ENCODE measurements at regions not wholly inside any gene's neighbourhood (a gene's known extent, or its start where the extent isn't known, plus 50 kb on each side); places are given as distances from the start of the nearest gene placed in this dataset.

DNA sequence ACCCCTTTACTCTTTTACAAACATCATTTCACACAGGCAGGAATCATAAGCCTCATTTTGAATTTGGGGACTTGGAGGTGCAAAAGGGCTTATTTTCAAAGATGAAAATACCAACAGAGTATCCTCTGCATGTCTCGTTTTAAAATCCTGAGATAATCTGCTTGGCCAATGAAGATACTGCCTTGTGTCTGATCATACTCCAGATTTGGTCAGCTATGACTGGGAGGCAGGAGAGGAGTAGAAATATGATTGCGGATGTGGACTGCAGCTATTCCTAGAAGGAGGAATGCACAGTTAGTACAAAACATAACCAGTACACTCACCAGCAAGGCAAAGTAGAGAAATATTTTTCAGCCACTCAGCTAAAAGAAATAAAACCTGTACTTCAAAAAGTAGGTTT is 342.3 kb downstream of the RPRM start:
- Histone ChIP-seq H3K36me3 (no peaks in the 10 kb centered on the region), H3K4me3 (no peak overlapping the region), H3K27me3 (no peaks in the 10 kb centered on the region), H3K4me1 (no peaks in the 10 kb centered on the region), H3K9me3 (no peaks in the 10 kb centered on the region), H3K27ac (no peak overlapping the region)
- 52 to 55% methylated on average over 2 of the region's 2 CpGs for WGBS, 2 donors
- intact Hi-C loops (cut with DNase I): no loop called here
- DNase-seq: no peak
- TF ChIP-seq, protein P1, sequence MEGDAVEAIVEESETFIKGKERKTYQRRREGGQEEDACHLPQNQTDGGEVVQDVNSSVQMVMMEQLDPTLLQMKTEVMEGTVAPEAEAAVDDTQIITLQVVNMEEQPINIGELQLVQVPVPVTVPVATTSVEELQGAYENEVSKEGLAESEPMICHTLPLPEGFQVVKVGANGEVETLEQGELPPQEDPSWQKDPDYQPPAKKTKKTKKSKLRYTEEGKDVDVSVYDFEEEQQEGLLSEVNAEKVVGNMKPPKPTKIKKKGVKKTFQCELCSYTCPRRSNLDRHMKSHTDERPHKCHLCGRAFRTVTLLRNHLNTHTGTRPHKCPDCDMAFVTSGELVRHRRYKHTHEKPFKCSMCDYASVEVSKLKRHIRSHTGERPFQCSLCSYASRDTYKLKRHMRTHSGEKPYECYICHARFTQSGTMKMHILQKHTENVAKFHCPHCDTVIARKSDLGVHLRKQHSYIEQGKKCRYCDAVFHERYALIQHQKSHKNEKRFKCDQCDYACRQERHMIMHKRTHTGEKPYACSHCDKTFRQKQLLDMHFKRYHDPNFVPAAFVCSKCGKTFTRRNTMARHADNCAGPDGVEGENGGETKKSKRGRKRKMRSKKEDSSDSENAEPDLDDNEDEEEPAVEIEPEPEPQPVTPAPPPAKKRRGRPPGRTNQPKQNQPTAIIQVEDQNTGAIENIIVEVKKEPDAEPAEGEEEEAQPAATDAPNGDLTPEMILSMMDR (IDR thresholded peaks at IDR 0.05): no peak
- no peak for TF ChIP-seq POLR2A (IDR thresholded peaks at IDR 0.05)

DNA sequence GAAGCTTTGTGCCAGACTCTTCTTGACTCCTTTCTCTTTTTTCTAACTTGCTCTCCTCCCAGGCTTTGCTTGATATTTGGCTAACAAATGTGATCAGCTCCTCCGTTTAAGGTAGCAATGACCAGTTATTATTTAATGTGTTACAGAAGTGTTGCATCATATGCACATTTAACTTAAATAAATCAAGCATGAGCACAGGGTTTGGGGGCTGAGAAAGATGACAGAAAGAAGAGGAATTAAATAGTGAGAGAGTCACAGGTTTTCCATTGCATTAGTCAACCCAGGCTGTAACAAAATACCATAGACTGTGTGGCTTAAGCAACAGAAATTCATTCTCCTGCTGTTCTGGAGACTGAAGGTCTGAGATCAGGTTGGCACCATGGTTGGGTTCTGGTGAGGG is 343.8 kb downstream of the RPRM start:
- H3K4me3 ChIP-seq: no peak overlapping the region
- DNase-seq: no peak
- H3K9me3 ChIP-seq: no peaks in the 10 kb centered on the region
- no peak overlapping the region for H3K27ac ChIP-seq
- WGBS, 2 donors: 73 to 86% methylated on average over 1 of the region's 1 CpG
- no peaks in the 10 kb centered on the region for H3K4me1 ChIP-seq
- H3K27me3 ChIP-seq: no peaks in the 10 kb centered on the region
- H3K36me3 ChIP-seq: no peaks in the 10 kb centered on the region
- no peak for TF ChIP-seq POLR2A (IDR thresholded peaks at IDR 0.05)
- TF ChIP-seq, protein P1 (IDR thresholded peaks at IDR 0.05): no peak
- intact Hi-C loops (cut with DNase I): no loop called here

DNA sequence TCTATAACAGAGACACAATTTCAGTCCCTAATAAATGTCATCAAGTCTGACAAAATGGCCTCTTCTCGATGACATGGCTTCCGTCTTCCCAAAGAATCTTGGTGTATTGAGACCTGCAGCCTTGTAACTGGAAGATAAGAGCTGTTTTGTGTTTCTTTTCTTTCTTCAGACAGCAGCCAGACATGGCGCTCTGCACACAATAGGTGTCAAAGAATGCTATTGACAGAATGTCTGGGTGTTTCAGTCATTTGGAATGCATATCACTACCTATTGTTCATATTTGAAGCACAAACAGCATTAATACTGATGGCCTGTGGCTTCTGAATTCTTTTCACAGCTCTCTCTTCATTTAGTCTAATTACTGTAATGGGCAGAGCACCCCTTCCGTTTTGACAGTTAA is 344.8 kb downstream of the RPRM start:
- WGBS, 2 donors: 65 to 68% methylated on average over 4 of the region's 4 CpGs
- no peak overlapping the region for H3K4me3 ChIP-seq
- H3K27me3 ChIP-seq: no peaks in the 10 kb centered on the region
- no peaks in the 10 kb centered on the region for H3K36me3 ChIP-seq
- no peak overlapping the region for H3K27ac ChIP-seq
- intact Hi-C loops (cut with DNase I): no loop called here
- no peak for DNase-seq
- no peaks in the 10 kb centered on the region for H3K4me1 ChIP-seq
- no peak for TF ChIP-seq POLR2A (IDR thresholded peaks at IDR 0.05)
- TF ChIP-seq, protein P1 (IDR thresholded peaks at IDR 0.05): no peak
- H3K9me3 ChIP-seq: no peaks in the 10 kb centered on the region

DNA sequence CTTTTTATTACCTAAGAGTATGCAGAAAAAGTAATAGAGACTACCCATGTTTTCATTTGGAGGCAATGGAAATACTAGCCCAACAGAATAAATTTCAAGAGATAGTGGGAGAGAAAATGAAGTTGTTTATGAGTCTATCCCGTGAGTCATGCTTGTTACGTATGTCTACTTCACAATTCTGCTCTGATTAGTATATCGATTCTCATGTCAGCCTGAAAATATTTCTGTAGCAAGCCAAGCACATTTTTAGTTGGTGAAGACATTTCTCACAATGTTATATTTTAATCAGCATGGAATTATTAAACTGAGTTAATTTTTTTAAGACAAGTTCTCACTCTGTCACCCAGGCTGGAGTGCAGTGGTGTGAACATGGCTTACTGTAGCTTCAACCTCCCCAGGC is 346.1 kb downstream of the RPRM start:
- H3K9me3 ChIP-seq: no peaks in the 10 kb centered on the region
- TF ChIP-seq POLR2A (IDR thresholded peaks at IDR 0.05): no peak
- TF ChIP-seq, protein P1 (IDR thresholded peaks at IDR 0.05): no peak
- intact Hi-C loops (cut with DNase I): no loop called here
- H3K4me1 ChIP-seq: no peaks in the 10 kb centered on the region
- H3K36me3 ChIP-seq: no peaks in the 10 kb centered on the region
- no peak for DNase-seq
- no peaks in the 10 kb centered on the region for H3K27me3 ChIP-seq
- no peak overlapping the region for H3K27ac ChIP-seq
- no peak overlapping the region for H3K4me3 ChIP-seq
- WGBS, 2 donors: 64 to 66% methylated on average over 3 of the region's 3 CpGs

DNA sequence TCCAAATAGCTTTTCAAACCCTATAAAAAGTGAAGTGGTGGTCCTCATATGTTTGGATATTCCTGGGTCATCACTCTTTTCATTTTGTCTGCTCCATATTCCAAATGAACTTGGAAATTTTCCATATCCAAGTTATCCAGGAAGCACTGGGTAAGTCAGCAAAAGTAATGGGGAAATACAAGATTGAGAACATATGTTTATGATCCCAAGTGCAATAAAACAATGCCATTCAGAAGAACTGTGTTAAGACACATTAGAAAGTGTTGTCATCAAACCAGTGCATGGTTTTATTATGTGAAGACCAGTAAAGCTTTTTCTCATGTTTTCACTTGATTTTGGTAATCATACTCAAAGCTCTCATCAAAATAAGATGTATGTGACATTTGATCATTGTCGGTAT is 363.4 kb downstream of the RPRM start:
- Histone ChIP-seq H3K4me1 (no peaks in the 10 kb centered on the region), H3K36me3 (no peaks in the 10 kb centered on the region), H3K27ac (no peak overlapping the region), H3K9me3 (no peaks in the 10 kb centered on the region), H3K27me3 (no peaks in the 10 kb centered on the region), H3K4me3 (no peak overlapping the region)
- 86 to 100% methylated on average over 1 of the region's 1 CpG for WGBS, 2 donors
- no peak for DNase-seq
- TF ChIP-seq, protein P1 (IDR thresholded peaks at IDR 0.05): no peak
- TF ChIP-seq POLR2A (IDR thresholded peaks at IDR 0.05): no peak
- intact Hi-C loops (cut with DNase I): no loop called here
